BJ (cell line): ENCODE measurements at regions not wholly inside any gene's neighbourhood (a gene's known extent, or its start where the extent isn't known, plus 50 kb on each side); places are given as distances from the start of the nearest gene placed in this dataset.

Experiments
- CTCF ChIA-PET: fragments of 350-600 bp; formaldehyde crosslinking; extraction: SDS; loops from one replicate; lab custom pipeline; 2021; ENCODE audit warnings: antibody characterized with exemption, inconsistent platforms; lab: Yijun Ruan, JAX
- POLR2A ChIA-PET: fragments of 300-600 bp; sonication (Branson Sonifier 250); formaldehyde crosslinking; extraction: SDS; loops from one replicate; lab custom pipeline; 2021; ENCODE audit warnings: antibody characterized with exemption; lab: Charles Lee
- DNase-seq: peaks from one replicate; pipeline ENCODE4 v3.0.0-alpha.2; 2011; ENCODE audit warnings: low read depth
- H3K27me3 ChIP-seq: 2 replicates; pipeline ENCODE4 v1.6.0; 2011; ENCODE audit warnings: low read length; ENCODE audit not compliant: control insufficient read depth, insufficient read depth
- H3K36me3 ChIP-seq: 2 replicates; pipeline ENCODE4 v1.5.1; 2011; ENCODE audit warnings: low read length; ENCODE audit not compliant: control insufficient read depth, insufficient read depth
- H3K4me3 ChIP-seq: 2 replicates; pipeline ENCODE4 v1.5.1; 2011; ENCODE audit warnings: low read depth, mild to moderate bottlenecking, control low read depth, low read length
- TF ChIP-seq, protein P1 (sequence below): IDR thresholded peaks from 2 replicates; pipeline ENCODE4 v1.5.1; 2011; ENCODE audit warnings: low read depth, mild to moderate bottlenecking, control low read depth, inconsistent platforms, low read length, moderate library complexity; ENCODE audit not compliant: insufficient read depth

DNA sequence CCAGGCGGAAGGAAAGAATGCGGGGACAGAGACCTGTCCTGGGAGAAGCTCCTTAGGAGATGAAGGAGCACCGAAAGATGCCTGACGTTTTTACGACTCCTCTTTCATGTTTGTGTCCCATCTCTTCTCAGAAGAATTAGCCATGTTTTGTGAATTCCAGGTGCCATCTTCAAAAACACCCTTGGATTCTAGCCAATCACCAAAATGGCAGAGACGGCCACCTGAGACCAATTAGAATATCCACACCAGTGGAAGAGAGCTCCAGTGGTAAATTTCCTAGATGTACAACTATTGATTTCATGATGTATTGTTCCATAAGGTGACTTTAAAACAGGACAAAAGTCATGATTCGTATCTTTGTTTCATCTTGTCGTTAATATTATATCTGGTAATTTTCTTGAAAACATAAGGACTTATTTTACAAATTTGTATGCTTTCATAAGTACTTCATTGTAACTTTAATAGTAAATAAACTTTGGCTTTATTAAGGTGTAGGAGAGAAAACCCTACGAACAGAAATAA is 62.3 kb upstream of the NUDT4 start:
- ChIA-PET CTCF (no interaction called here), POLR2A (no interaction called here)
- TF ChIP-seq, protein P1, sequence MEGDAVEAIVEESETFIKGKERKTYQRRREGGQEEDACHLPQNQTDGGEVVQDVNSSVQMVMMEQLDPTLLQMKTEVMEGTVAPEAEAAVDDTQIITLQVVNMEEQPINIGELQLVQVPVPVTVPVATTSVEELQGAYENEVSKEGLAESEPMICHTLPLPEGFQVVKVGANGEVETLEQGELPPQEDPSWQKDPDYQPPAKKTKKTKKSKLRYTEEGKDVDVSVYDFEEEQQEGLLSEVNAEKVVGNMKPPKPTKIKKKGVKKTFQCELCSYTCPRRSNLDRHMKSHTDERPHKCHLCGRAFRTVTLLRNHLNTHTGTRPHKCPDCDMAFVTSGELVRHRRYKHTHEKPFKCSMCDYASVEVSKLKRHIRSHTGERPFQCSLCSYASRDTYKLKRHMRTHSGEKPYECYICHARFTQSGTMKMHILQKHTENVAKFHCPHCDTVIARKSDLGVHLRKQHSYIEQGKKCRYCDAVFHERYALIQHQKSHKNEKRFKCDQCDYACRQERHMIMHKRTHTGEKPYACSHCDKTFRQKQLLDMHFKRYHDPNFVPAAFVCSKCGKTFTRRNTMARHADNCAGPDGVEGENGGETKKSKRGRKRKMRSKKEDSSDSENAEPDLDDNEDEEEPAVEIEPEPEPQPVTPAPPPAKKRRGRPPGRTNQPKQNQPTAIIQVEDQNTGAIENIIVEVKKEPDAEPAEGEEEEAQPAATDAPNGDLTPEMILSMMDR: no peak
- no peak overlapping the region for H3K4me3 ChIP-seq
- H3K36me3 ChIP-seq: no peaks in the 10 kb centered on the region
- no peak for DNase-seq
- H3K27me3 ChIP-seq: no peaks in the 10 kb centered on the region

DNA sequence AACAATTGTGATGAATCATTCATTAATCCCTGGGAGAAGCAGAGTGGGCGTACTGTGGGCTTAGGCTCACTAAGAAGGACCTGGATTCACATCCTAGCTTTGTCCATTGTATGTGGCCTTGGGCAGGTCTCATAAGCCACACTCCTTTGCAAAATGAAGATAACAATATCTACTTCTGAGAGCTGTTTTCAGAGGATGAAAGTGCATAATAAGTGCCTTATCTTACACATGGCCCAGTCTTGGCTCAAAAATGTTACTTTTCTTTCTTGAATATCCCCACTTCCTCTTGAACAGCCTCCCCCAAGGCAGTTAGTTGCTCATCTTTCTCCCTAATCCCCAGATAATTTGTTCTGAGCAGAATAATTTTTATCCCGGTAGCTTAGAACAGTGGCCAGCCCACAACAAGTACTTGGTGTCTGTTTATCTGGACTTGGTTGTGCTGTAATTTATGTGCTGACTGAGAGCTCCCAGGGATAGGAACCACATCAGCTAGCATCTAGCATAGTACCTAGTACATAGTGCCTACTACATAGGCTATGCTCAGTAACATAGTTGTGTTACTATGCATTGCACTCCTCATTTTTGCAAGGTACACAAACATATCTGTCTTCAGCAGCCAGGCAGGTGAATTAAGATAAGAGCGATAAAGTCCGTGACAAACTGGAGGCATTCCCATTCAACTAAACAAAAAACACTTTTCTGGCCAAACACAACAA is 61.7 kb upstream of the NUDT4 start:
- H3K4me3 ChIP-seq: no peak overlapping the region
- H3K27me3 ChIP-seq: no peaks in the 10 kb centered on the region
- DNase-seq: no peak
- ChIA-PET POLR2A (no interaction called here), CTCF (interaction anchor here (0.6 kb wide), 1 partner anchor 8 kb away, joined by 3 read pairs; no protein-coding TSS in a partner anchor)
- H3K36me3 ChIP-seq: no peaks in the 10 kb centered on the region
- TF ChIP-seq, protein P1: no peak

DNA sequence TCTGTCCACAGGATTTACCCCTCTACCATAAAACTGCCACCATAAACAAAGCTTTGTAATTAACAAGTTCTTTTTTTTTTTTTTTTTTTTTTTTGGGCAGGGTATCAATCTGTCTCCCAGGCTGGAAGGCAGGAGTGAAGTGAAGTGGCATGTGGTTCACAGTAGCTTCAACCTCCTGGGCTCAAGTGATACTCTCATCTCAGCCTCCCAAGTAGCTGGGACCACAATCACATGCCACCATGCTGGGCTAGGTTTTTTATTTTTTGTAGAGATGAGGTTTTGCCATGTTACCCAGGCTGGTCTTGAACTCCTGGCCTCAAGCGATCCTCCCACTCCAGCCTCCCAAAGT is 61.1 kb upstream of the NUDT4 start:
- TF ChIP-seq, protein P1: no peak
- DNase-seq: no peak
- POLR2A ChIA-PET: no interaction called here
- no peak overlapping the region for H3K4me3 ChIP-seq
- no peaks in the 10 kb centered on the region for H3K36me3 ChIP-seq
- CTCF ChIA-PET: interaction anchor here (0.6 kb wide), 1 partner anchor 41 kb away, joined by 3 read pairs; no protein-coding TSS in a partner anchor
- H3K27me3 ChIP-seq: no peaks in the 10 kb centered on the region

DNA sequence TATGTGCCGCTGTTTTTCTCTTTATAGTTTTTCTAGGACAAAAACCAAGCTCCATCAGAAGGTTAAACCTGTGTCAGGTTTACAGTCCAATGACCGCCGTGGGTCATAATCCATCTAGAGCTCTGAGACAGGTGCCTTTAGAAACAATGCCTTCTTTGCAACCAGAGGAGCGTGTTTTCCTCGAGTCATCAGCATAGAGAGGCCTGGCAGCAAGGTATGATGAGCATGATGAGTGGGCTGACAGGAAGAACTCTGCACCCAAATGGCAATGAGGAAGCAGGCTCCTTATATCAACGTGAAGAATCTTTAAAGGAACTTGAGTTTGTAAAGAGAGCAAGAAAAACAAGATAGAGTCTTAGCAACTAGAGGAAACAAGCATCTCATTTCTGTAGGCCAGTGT is 60.5 kb upstream of the NUDT4 start:
- CTCF ChIA-PET: no interaction called here
- POLR2A ChIA-PET: no interaction called here

DNA sequence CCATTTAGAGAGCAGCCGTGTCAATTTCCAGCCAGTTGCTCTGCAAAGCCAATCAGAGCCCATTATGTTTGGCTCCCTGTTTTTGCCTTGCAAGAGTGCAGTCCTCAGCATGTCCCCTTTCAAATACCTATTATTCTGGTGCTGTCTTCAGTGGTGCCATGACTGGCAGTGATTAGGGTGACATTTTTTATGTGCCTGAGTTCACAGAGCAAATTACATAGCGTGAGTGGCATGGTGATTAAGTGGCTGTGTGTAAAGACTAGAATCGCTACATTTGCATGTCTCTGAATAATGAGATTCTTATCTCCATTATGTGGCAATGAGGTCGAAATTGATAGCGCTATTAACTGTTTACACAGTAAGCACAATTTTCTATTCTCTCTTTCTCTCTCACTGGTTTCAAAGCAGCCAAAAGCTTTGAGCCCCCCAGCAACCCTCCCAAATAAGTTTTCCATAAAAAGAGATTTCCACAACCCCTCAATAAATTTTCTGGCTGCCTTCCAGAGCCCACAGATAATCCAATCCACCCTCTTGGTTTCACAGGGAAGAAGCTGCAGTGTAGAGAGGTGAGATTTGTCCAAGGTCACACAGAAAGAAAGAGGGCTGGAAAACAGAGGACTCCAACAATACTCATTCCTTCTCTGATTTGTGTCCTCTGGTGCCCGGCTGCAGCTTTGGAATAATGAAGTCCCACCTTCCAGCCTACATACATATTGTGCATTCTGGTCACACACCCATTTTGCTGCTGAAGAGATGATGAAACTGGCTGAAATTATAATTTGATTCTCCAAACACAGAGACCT is 58.8 kb upstream of the NUDT4 start:
- H3K4me3 ChIP-seq: no peak overlapping the region
- H3K27me3 ChIP-seq: no peaks in the 10 kb centered on the region
- DNase-seq: no peak
- TF ChIP-seq, protein P1: no peak
- no peaks in the 10 kb centered on the region for H3K36me3 ChIP-seq
- CTCF ChIA-PET: no interaction called here
- POLR2A ChIA-PET: no interaction called here

More for the DNA sequence above, 60.5 kb upstream of the NUDT4 start:
- no peak overlapping the region for H3K4me3 ChIP-seq
- TF ChIP-seq, protein P1: no peak
- no peaks in the 10 kb centered on the region for H3K27me3 ChIP-seq
- DNase-seq: no peak
- no peaks in the 10 kb centered on the region for H3K36me3 ChIP-seq
